ENCODE measurements at regions not wholly inside any gene's neighbourhood (a gene's known extent, or its start where the extent isn't known, plus 50 kb on each side); places are given as distances from the start of the nearest gene placed in this dataset.

GRCh38 chr1:177479600-177479999, 308.8 kb downstream of the BRINP2 start:
- no peak for DNase-seq (ENCODE audit: low spot score in 2 of 2)
- Histone ChIP-seq H3K4me3 (no peak overlapping the region), H3K27me3 (no peaks in the 10 kb centered on the region), H3K27ac (no peak overlapping the region), H3K9me3 (no peaks in the 10 kb centered on the region), H3K36me3 (no peaks in the 10 kb centered on the region), H3K4me1 (no peaks in the 10 kb centered on the region)
- TF ChIP-seq POLR2AphosphoS5 (IDR thresholded peaks at IDR 0.05) (no peak), POLR2A (IDR thresholded peaks at IDR 0.05) (no peak), CTCF (IDR thresholded peaks at IDR 0.05) (no peak)
- intact Hi-C loops (cut with DNase I; ENCODE audit: low total_unique reads), result no loop called here

DNA sequence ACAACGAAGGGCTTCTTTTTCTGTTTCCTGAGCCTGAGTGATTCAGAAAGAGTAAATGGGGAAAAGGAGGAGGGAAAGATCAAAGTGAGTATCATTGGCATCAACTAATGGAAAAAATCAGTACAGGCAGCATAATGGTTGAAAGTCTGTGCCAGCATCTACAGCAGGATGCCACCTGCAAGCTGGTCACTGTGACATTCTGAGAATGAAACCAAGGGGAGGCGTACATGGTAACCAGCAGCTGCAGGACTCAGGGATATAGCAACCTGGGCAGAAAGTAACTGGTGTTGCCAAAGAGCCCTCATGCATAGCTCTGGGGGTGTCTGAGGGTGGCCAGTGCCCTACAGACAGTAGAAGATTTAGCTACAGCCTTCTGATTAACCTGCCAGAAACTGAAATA, 305.9 kb downstream of the BRINP2 start:
- no peaks in the 10 kb centered on the region for H3K9me3 ChIP-seq
- no peak for DNase-seq (ENCODE audit: low spot score in 2 of 2)
- H3K4me3 ChIP-seq, result no peak overlapping the region
- H3K36me3 ChIP-seq, result no peaks in the 10 kb centered on the region
- intact Hi-C loops (cut with DNase I; ENCODE audit: low total_unique reads), result no loop called here
- no peak for TF ChIP-seq POLR2AphosphoS5 (IDR thresholded peaks at IDR 0.05)
- no peak for TF ChIP-seq CTCF (IDR thresholded peaks at IDR 0.05)
- no peak for TF ChIP-seq POLR2A (IDR thresholded peaks at IDR 0.05)
- no peaks in the 10 kb centered on the region for H3K4me1 ChIP-seq
- H3K27me3 ChIP-seq, result no peaks in the 10 kb centered on the region
- H3K27ac ChIP-seq, result no peak overlapping the region

- Histone ChIP-seq H3K4me3 (no peak overlapping the region), H3K9me3 (no peaks in the 10 kb centered on the region), H3K4me1 (no peaks in the 10 kb centered on the region), H3K27ac (no peak overlapping the region), H3K36me3 (no peaks in the 10 kb centered on the region), H3K27me3 (no peaks in the 10 kb centered on the region)
- intact Hi-C loops (cut with DNase I; ENCODE audit: low total_unique reads), result no loop called here
- TF ChIP-seq POLR2A (IDR thresholded peaks at IDR 0.05) (no peak), POLR2AphosphoS5 (IDR thresholded peaks at IDR 0.05) (no peak), CTCF (IDR thresholded peaks at IDR 0.05) (no peak)
- DNase-seq (ENCODE audit: low spot score in 2 of 2), result no peak
Measured at GRCh38 chr1:177472567-177472966, 301.8 kb downstream of the BRINP2 start.

DNA sequence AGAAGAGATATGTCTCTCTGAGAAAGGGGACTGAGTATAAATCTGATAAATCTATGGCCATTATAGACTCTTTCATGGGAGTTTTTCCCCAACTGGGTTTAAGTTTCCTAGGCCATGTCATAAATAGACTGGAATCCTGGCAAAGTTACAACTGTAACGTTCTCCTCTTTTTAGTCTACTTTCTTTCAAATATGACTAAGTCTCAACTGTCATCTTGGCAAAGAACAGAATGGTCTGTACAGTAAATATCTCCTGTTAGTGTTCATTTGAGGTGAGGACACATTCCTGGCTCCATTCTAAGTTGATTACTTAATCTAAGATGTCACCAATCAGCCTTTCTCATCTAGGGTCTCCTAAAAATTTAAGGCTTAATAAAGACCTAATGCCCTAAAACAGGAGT, 300.5 kb downstream of the BRINP2 start:
- TF ChIP-seq POLR2AphosphoS5 (IDR thresholded peaks at IDR 0.05) (no peak), POLR2A (IDR thresholded peaks at IDR 0.05) (no peak), CTCF (IDR thresholded peaks at IDR 0.05) (no peak)
- DNase-seq (ENCODE audit: low spot score in 2 of 2), result no peak

GRCh38 chr1:177469519-177469918, 298.8 kb downstream of the BRINP2 start:
- no peaks in the 10 kb centered on the region for H3K27me3 ChIP-seq
- no peaks in the 10 kb centered on the region for H3K36me3 ChIP-seq
- no peak overlapping the region for H3K27ac ChIP-seq
- TF ChIP-seq POLR2A (IDR thresholded peaks at IDR 0.05) (no peak), CTCF (IDR thresholded peaks at IDR 0.05) (no peak), POLR2AphosphoS5 (IDR thresholded peaks at IDR 0.05) (no peak)
- H3K9me3 ChIP-seq, result no peaks in the 10 kb centered on the region
- intact Hi-C loops (cut with DNase I; ENCODE audit: low total_unique reads), result no loop called here
- DNase-seq (ENCODE audit: low spot score in 2 of 2), result no peak
- no peak overlapping the region for H3K4me3 ChIP-seq
- no peaks in the 10 kb centered on the region for H3K4me1 ChIP-seq

More for the DNA sequence above, 300.5 kb downstream of the BRINP2 start:
- H3K27ac ChIP-seq, result no peak overlapping the region
- no peak overlapping the region for H3K4me3 ChIP-seq
- intact Hi-C loops (cut with DNase I; ENCODE audit: low total_unique reads), result no loop called here
- H3K9me3 ChIP-seq, result no peaks in the 10 kb centered on the region
- no peaks in the 10 kb centered on the region for H3K4me1 ChIP-seq
- no peaks in the 10 kb centered on the region for H3K36me3 ChIP-seq
- H3K27me3 ChIP-seq, result no peaks in the 10 kb centered on the region

Measured in breast epithelium (tissue), 4 donors.